ENCODE measurements at regions not wholly inside any gene's neighbourhood (a gene's known extent, or its start where the extent isn't known, plus 50 kb on each side); places are given as distances from the start of the nearest gene placed in this dataset.

DNA sequence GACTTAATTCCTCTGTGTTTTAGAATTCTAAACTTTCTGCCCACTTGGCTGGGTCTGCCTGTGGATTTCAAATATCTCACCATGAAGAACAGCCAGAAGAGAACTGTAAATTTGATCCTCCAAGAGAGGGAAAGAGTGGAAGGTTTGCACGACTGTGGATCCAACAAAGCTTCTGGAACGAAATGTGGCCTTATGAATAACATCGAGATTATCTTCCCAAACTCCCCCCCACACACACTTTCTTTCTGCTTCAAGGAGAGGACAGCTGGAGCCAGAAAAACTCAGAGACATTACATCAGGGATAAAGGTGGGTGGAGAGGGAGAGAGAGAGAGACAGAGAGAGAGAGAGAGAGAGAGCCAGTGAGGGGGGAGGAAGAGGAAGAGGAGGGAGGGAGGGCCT, 570.1 kb upstream of the MGMT start:
- no peak for TF ChIP-seq TAF1 (IDR thresholded peaks at IDR 0.05; ENCODE audit: low read depth, low read length)
- TF ChIP-seq SPI1 (IDR thresholded peaks at IDR 0.05; ENCODE audit: low read depth, low read length): no peak
- no peak for TF ChIP-seq POU2F2 (IDR thresholded peaks at IDR 0.05; ENCODE audit: low read depth, low read length)
- TF ChIP-seq PAX5 (IDR thresholded peaks at IDR 0.05; ENCODE audit: insufficient read depth, low read length, severe bottlenecking): no peak
- no peak for DNase-seq (ENCODE audit: insufficient read length, low spot score)
- no peak for FAIRE-seq

DNA sequence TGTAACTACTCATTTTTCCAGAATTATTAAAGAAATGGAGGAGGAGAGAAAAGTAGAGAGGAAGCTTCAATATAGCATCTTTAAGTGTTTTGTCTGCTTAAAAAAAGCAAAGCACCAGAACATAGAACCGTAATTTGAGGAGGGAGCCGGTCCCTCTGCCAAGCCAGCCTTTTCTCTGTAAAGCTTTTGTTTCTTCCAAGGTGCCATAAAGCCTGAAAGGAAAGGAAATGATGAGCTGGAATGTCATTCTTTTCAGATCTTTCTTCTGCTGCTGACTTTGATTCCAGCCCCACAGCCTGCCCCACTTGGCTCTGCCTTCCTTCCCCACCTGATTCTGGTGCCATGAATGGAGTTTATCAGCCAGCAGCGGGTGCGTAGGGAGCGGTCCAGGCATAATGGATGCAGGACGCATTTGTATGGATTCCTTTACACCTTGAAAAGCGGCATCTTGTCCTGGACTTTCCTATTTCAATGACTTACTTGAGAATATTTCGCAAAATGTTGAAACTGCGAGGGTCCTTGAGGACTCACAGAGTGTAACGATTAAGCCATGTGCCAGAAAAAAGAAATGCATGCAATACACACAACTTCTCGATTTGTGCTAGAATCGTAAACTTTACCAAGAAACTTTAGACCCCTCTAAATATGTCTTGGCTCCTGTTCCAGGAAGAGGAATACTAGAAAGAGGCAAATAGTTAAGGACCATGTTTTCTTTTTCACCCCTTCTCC, 569.5 kb upstream of the MGMT start:
- no peak for DNase-seq (ENCODE audit: insufficient read length, low spot score)
- TF ChIP-seq TAF1 (IDR thresholded peaks at IDR 0.05; ENCODE audit: low read depth, low read length) (no peak), POLR2AphosphoS5 (IDR thresholded peaks at IDR 0.05; ENCODE audit: low read depth, low read length) (no peak), POLR2A (IDR thresholded peaks at IDR 0.05; ENCODE audit: low read depth, low read length) (no peak), POU2F2 (IDR thresholded peaks at IDR 0.05; ENCODE audit: low read depth, low read length) (no peak), SPI1 (IDR thresholded peaks at IDR 0.05; ENCODE audit: low read depth, low read length) (no peak), PAX5 (IDR thresholded peaks at IDR 0.05; ENCODE audit: insufficient read depth, low read length, severe bottlenecking) (no peak)
- FAIRE-seq: no peak

DNA sequence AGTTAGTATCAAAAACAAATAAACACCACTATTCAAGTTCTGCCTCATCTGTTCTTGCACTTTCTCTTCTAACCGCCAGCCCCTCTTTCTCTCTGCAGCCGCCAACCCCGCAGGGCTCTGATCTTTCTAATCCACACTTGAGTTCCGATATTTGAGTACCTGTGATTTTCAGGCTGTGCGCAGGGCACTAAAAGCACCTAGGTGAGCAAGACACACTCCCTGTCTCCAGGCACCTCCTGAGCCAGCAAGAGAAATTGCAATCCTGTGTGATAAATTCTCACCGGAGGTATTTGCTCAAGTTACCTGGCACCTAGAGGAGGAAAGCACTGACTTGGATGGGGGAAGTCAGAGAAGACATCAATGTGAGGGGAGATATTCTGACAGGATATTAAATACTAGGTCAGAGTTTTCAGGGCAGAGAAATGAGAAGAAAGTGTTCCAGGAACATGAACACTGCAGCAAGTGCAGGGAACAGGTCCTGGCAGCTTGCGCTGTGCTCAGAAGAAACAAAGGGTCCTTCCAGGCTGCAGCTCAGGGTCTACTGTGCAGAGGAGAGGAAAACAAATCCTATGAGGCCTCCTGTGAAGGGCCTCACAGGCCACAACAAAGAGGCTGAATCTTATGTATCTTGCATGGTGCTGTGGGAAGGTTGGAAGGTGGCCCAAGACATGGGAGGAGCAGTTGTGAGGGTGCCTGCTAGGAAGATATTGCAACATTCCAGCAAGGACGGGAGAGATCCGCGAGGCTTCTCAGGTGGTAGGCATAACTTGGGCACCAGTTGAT, 568.7 kb upstream of the MGMT start:
- TF ChIP-seq POLR2AphosphoS5 (IDR thresholded peaks at IDR 0.05; ENCODE audit: low read depth, low read length): no peak
- TF ChIP-seq SPI1 (IDR thresholded peaks at IDR 0.05; ENCODE audit: low read depth, low read length): no peak
- TF ChIP-seq POLR2A (IDR thresholded peaks at IDR 0.05; ENCODE audit: low read depth, low read length): no peak
- TF ChIP-seq POU2F2 (IDR thresholded peaks at IDR 0.05; ENCODE audit: low read depth, low read length): no peak
- no peak for TF ChIP-seq PAX5 (IDR thresholded peaks at IDR 0.05; ENCODE audit: insufficient read depth, low read length, severe bottlenecking)
- no peak for TF ChIP-seq TAF1 (IDR thresholded peaks at IDR 0.05; ENCODE audit: low read depth, low read length)

DNA sequence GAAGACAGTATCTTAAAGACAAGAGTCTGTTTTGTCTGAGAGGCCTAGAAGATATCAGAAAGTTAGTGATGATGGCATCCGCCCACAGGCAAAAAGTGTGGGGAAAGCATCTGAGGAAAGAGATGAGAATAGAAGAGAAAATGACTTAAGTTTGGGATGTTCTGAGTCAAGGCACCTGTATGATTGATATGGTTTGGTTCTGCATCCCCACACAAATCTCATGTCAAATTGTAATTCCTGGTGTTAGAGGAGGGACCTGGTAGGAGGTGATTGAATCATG, 568.2 kb upstream of the MGMT start:
- DNase-seq (ENCODE audit: insufficient read length, low spot score) (no peak), FAIRE-seq (no peak)
- TF ChIP-seq TAF1 (IDR thresholded peaks at IDR 0.05; ENCODE audit: low read depth, low read length): no peak
- TF ChIP-seq POLR2AphosphoS5 (IDR thresholded peaks at IDR 0.05; ENCODE audit: low read depth, low read length): no peak
- no peak for TF ChIP-seq POU2F2 (IDR thresholded peaks at IDR 0.05; ENCODE audit: low read depth, low read length)
- TF ChIP-seq POLR2A (IDR thresholded peaks at IDR 0.05; ENCODE audit: low read depth, low read length): no peak
- no peak for TF ChIP-seq PAX5 (IDR thresholded peaks at IDR 0.05; ENCODE audit: insufficient read depth, low read length, severe bottlenecking)
- no peak for TF ChIP-seq SPI1 (IDR thresholded peaks at IDR 0.05; ENCODE audit: low read depth, low read length)

More for the DNA sequence above, 568.7 kb upstream of the MGMT start:
- DNase-seq (ENCODE audit: insufficient read length, low spot score): no peak
- FAIRE-seq: no peak

DNA sequence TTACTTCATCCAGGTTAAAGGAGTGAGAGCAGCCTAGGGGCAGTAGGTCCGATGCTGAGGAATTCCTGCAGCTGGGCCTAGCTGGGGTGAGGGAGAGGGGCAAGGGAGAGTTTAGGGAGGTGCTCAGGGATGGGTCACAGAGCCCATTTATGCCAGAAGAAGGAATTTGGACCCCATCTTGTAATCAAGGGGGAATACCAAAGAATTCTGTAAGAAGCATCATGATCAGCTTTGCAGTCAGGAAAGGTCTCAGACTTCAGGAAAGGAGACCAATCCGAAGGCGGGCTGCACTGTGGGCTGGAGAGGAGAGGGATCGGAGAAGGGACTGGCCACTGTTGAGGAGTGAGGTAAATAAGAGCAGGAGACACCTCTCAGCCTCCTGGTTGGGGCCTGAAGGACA, 566.6 kb upstream of the MGMT start:
- no peak for TF ChIP-seq POLR2AphosphoS5 (IDR thresholded peaks at IDR 0.05; ENCODE audit: low read depth, low read length)
- no peak for TF ChIP-seq POU2F2 (IDR thresholded peaks at IDR 0.05; ENCODE audit: low read depth, low read length)
- no peak for TF ChIP-seq TAF1 (IDR thresholded peaks at IDR 0.05; ENCODE audit: low read depth, low read length)
- no peak for TF ChIP-seq POLR2A (IDR thresholded peaks at IDR 0.05; ENCODE audit: low read depth, low read length)
- TF ChIP-seq PAX5 (IDR thresholded peaks at IDR 0.05; ENCODE audit: insufficient read depth, low read length, severe bottlenecking): no peak
- no peak for TF ChIP-seq SPI1 (IDR thresholded peaks at IDR 0.05; ENCODE audit: low read depth, low read length)
- DNase-seq (ENCODE audit: insufficient read length, low spot score) (no peak), FAIRE-seq (no peak)

DNA sequence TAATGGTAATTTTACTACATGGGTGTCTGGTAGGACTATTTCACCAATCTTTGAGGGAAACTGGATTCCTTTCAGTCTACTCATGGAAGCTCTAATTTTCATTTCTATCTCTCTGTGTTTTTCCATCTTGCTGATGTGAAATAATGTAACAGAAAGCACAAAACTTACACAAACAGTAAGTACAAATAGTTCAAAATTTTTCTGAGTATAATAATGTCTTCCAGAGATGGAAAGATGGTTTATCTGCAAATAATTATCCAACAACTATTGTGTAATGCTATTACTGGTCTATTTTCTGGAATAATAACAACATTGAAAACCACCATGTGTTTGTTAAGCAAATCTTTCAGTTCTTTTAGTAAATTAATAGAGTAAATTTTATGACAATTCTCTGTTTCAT, 565.8 kb upstream of the MGMT start:
- DNase-seq (ENCODE audit: insufficient read length, low spot score) (no peak), FAIRE-seq (no peak)
- TF ChIP-seq POLR2AphosphoS5 (IDR thresholded peaks at IDR 0.05; ENCODE audit: low read depth, low read length): no peak
- no peak for TF ChIP-seq SPI1 (IDR thresholded peaks at IDR 0.05; ENCODE audit: low read depth, low read length)
- no peak for TF ChIP-seq PAX5 (IDR thresholded peaks at IDR 0.05; ENCODE audit: insufficient read depth, low read length, severe bottlenecking)
- no peak for TF ChIP-seq POLR2A (IDR thresholded peaks at IDR 0.05; ENCODE audit: low read depth, low read length)
- TF ChIP-seq TAF1 (IDR thresholded peaks at IDR 0.05; ENCODE audit: low read depth, low read length): no peak
- no peak for TF ChIP-seq POU2F2 (IDR thresholded peaks at IDR 0.05; ENCODE audit: low read depth, low read length)

DNA sequence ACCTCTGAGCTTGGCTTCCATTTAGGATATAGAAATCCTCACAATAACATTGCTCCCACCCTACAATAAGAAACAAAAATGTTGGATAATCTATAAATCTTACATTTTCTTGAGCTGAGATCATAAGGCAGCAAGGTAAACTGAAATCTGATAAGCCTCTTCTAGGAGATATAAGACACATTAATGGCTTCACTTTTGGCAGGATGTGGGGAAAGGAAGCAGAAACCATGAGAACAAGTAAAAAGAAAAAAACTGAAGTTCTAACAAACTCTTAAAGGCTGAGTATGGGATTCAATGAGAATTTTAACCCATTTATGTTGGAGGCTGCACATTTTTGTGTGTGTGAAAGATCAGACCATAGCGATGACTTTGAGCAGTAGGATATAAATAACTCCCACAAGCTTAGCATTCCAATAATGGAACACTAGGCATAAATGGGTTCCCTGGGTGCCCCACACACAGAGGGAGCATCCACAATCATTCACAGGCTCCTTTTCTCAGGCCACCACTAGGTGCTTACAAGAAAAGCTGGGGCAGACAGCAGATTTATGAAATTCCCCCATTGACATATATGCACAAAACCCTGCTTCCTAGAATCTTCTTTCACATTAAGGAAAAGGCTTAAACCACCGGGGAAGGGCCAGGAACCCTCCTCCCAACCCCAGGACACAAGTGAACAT, 564.9 kb upstream of the MGMT start:
- FAIRE-seq: no peak
- no peak for DNase-seq (ENCODE audit: insufficient read length, low spot score)
- no peak for TF ChIP-seq SPI1 (IDR thresholded peaks at IDR 0.05; ENCODE audit: low read depth, low read length)
- no peak for TF ChIP-seq POU2F2 (IDR thresholded peaks at IDR 0.05; ENCODE audit: low read depth, low read length)
- no peak for TF ChIP-seq PAX5 (IDR thresholded peaks at IDR 0.05; ENCODE audit: insufficient read depth, low read length, severe bottlenecking)

DNA sequence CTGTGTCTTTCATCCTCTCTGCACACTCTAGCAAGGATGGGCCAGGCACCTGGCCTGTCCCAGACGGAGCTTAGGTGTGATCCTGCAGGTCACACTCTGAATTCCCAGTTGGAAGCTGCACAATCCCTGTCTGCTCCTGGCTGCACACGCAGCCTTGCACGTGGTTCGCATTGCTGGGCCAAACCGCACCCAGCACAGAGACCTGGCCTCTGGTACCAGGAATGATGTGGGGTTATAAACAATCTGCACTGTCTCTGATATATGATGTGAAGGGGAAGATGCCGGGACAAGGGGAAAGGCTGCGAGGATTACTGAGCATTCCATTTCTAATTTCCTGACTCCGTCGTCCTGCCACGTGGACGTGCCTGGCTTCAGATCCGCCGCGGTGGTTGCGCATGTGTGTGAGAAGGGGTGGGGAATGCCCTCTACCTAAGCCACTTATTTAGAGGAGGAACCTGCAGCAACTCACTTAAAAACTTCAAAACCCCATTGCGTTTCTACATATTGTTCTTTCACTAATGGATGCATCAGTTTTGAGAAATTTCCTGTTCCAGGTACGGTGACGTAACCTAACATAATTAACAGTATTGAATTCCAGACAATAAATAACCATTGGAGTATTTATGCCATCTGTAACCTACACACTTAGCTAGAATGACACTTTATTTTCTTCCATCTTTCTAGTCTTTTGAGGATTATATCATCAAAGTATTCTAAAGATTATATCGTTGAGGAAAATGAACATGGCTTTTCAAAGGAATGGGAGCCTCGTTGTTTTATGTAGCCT, 559.7 kb upstream of the MGMT start:
- TF ChIP-seq POLR2A (IDR thresholded peaks at IDR 0.05; ENCODE audit: low read depth, low read length): no peak
- TF ChIP-seq POU2F2 (IDR thresholded peaks at IDR 0.05; ENCODE audit: low read depth, low read length): no peak
- TF ChIP-seq PAX5 (IDR thresholded peaks at IDR 0.05; ENCODE audit: insufficient read depth, low read length, severe bottlenecking): no peak
- no peak for TF ChIP-seq TAF1 (IDR thresholded peaks at IDR 0.05; ENCODE audit: low read depth, low read length)
- TF ChIP-seq SPI1 (IDR thresholded peaks at IDR 0.05; ENCODE audit: low read depth, low read length): no peak
- FAIRE-seq: no peak
- DNase-seq (ENCODE audit: insufficient read length, low spot score): no peak

DNA sequence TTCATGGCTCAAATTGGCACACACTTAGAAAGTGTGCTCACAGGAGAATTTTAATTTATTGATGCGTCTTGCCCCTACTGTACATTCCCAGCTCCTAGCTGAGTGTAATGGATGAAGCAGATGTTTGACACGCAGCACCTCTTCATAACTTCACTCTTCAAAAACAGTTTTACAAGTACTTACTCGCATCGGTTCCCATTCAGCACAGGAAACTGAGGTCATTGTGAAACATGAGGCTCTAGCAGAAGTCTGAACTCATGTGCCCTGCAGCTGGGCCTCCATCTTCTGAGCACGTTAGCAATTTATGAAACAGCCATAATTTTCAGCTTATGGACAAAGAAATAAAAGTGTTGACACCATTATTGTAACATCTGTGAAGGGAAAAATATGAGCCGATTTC, 558.9 kb upstream of the MGMT start:
- FAIRE-seq (no peak), DNase-seq (ENCODE audit: insufficient read length, low spot score) (no peak)

More for the DNA sequence above, 558.9 kb upstream of the MGMT start:
- TF ChIP-seq POLR2A (IDR thresholded peaks at IDR 0.05; ENCODE audit: low read depth, low read length) (no peak), SPI1 (IDR thresholded peaks at IDR 0.05; ENCODE audit: low read depth, low read length) (no peak), TAF1 (IDR thresholded peaks at IDR 0.05; ENCODE audit: low read depth, low read length) (no peak), POLR2AphosphoS5 (IDR thresholded peaks at IDR 0.05; ENCODE audit: low read depth, low read length) (no peak), PAX5 (IDR thresholded peaks at IDR 0.05; ENCODE audit: insufficient read depth, low read length, severe bottlenecking) (no peak), POU2F2 (IDR thresholded peaks at IDR 0.05; ENCODE audit: low read depth, low read length) (no peak)

Measured in GM12891 (cell line).